ENCODE measurements at regions not wholly inside any gene's neighbourhood (a gene's known extent, or its start where the extent isn't known, plus 50 kb on each side); places are given as distances from the start of the nearest gene placed in this dataset.
A peak's percentile ranks its signal among the peaks of the same experiment; 100 is the strongest.

DNA sequence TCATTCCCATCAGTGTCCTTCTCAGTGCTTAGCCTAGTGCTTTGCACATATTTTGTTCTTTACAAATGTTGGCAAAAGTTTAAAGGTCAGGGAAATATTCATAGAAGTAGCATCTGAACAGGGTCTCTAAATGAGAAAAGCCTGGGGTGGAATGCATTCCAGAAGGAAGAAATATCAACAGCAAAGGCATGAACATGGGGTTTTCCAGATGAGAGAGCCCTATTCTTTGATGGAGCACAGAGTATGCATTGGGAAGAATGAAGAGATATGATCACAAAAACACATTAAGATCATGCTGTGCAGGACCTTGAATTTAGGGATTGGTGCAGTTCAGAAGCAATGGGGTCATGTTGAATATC lies 140.2 kb downstream of the SNX19 start:
- DNase-seq (ENCODE audit: low spot score) = no peak

GRCh38 chr11:130778026-130778425 lies 138.3 kb downstream of the SNX19 start:
- no peak for DNase-seq (ENCODE audit: low spot score)

DNA sequence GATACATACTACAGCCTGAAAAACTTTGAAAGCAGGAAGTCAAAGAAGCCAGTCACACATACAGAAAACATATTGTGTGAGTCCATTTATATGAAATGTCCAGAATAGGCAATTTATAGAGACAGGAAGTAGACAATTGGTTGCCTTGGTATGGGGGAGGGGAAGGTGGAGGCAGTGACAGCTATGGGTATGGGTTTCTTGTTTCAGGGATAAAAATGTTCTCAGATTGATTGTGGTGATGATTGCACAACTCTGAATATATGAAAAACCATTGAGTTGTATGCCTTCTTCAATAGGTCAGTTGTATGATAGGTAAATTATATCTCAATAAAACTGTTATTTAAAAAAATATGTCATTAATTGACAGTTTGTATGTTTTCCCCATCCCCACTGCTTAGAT lies 137.6 kb downstream of the SNX19 start:
- DNase-seq (ENCODE audit: low spot score) = no peak

DNA sequence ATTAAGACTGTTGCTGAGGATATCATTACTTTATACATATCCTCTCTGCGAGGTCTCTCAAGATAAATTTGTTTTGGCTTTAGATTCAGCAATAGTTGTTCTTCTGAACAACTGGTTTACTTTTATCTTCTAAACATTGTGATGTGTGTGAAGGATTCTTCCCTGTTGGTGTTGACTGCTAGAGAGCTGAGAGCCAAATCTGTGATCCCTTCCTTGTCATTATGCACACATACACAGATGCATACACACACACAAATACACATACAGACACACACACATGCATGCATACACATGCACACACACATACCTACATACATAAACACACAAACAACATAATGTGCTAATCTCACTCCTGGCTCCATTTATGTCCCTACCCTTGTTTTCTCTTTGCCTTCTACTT lies 137.0 kb downstream of the SNX19 start:
- no peak for DNase-seq (ENCODE audit: low spot score)

GRCh38 chr11:130779943-130780342 lies 136.3 kb downstream of the SNX19 start:
- DNase-seq (ENCODE audit: low spot score) = no peak

GRCh38 chr11:130780437-130780836 lies 135.8 kb downstream of the SNX19 start:
- no peak for DNase-seq (ENCODE audit: low spot score)

DNA sequence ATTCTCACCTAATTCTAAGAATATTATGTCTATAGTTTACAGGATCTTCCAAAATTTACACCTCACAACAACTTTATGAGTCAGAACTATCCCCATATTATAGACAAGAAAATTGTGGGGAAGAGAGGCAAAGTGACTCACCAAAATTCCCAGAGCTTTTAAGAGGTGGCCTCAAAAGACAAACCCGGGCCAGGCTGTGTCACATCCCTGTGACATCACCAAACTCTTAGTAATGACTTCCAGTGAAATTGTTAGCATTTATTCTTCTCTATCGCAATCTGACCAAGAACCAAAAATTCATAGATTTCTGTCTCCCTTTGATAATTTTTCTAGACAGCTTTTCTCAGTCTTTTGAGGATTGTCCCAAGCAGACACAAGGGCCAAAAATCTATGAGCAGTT lies 134.3 kb downstream of the SNX19 start:
- DNase-seq (ENCODE audit: low spot score) = no peak

GRCh38 chr11:130782361-130783222 lies 133.7 kb downstream of the SNX19 start:
- DNase-seq (ENCODE audit: low spot score) = no peak

- DNase-seq (ENCODE audit: low spot score) = no peak
Measured at GRCh38 chr11:130783323-130783722, 133.0 kb downstream of the SNX19 start.

DNA sequence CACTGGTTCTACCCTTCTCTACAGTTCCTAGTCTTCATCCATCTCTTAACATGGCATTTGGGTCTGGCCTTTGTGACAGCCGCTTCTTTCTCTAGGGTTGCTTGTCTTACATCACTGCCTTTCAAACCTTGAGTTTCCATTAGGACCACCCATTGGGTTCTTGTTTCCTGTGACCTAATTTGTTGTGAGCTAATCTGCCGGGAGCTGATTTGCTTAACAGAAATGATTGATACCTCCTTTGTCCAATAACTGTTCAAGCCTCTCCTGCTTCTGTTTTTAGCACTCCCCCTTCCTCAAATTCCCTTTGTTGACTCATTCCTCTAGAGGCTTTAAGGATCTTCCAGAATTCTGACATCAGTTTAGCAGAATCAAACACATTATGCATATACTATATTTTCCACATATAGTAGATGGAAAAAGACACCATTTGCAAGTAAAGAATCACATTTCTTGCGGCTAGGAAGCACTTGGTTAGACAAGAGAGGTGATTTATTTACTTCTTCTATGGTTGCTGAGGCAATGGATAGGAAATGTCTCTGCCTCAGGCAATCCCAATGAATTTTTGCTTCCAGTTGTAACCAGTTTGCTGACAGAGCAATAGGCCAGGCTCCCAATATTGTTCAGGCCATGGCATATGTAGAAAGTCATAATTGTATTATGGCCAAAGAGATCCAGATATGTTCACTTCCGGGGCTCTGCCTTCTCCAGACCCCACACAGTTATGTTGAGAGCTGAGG lies 130.7 kb downstream of the SNX19 start:
- no peak for DNase-seq (ENCODE audit: low spot score)

- no peak for DNase-seq (ENCODE audit: low spot score)
Measured at GRCh38 chr11:130786586-130786985, 129.7 kb downstream of the SNX19 start.

- DNase-seq (ENCODE audit: low spot score) = no peak
Measured at GRCh38 chr11:130787092-130787616, 129.1 kb downstream of the SNX19 start.

GRCh38 chr11:130787973-130788570 lies 128.2 kb downstream of the SNX19 start:
- no peak for DNase-seq (ENCODE audit: low spot score)

DNA sequence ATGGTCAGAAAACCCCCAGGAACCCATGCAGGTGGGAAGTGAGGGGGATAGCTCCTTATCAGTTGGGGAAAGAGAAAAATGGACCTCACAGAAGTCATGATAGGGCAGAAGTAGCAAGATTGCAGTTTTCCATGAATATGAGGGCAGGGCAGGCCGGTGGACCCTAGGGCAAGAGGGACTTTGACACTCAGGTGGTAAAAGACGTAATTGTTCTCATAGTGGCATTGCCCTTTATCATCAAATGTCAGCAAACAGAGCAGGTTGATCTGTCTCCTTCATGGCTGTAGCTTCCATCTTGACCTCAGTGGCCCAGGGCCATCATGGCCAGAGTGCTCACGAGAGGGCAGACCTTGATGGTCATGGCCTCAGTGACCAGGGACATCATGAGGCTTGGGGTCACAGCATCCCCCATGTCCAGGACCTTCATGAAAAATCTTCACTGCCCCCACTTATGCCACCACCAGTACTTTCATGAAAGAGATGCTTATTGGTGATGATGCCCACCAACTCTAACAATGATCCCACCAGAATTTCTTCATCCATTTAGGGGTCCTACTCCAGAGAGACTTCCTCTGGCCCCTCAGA lies 127.1 kb downstream of the SNX19 start:
- DNase-seq (ENCODE audit: low spot score) = no peak

DNA sequence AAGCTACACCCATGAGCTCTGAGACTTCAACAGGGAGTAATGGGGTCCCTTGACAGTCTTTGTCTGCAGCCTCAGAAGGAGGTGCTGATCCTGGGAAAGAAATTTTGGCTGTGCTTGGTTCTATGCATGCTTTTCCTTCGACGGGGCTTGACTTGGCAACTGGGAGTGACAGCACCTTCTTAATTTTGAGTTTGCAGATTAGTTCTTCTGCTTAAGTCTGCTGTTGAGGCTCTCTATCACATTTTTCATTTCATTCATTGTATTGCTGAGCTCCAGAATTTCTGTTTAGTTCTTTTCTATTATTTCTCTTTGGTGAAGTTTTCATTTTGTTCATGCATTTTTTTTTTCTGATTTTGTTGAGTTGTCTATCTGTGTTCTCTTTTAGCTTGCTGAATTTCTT lies 125.6 kb downstream of the SNX19 start:
- DNase-seq (ENCODE audit: low spot score) = peak; percentile 28

DNA sequence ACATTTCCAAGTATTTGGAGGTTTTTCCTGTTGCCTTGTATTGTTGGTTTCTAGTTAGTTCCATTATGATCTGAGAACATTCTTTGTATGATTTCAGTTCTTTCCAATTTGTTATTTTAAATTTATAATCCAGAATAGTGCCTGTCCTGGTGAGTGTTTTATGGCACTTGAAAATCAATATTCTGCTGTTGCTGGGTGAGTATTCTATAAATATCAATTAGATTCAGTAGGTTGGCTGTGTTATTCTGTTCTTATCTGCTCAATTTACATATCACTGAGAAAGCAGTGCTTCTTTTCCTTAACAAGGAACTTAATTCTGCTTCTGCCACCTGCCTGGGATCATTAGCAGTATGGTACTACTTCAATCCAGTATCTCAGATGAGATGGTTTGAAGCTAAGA lies 123.5 kb downstream of the SNX19 start:
- no peak for DNase-seq (ENCODE audit: low spot score)

GRCh38 chr11:130796828-130797227 lies 119.5 kb downstream of the SNX19 start:
- DNase-seq (ENCODE audit: low spot score) = no peak

GRCh38 chr11:130798280-130798679 lies 118.0 kb downstream of the SNX19 start:
- DNase-seq (ENCODE audit: low spot score) = no peak

DNA sequence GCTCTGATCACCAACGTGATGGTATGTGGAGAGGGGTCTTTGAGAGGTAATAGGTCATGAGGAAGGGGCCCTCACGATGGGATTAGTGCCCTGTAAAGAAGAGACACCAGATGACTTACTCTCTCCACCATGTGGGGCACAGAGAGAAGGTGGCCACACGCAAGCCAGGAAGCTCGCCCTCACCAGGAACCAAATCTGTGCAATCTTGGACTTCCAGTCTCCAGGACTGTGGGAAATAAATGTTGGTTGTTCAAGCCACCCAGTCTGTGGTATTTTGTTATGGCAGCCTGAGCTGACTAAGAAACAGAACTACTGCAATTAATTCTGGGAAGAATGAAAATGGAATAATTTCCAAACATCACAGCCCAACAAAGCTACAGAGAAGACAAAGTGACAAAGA lies 117.5 kb downstream of the SNX19 start:
- DNase-seq (ENCODE audit: low spot score) = peak; percentile 11

DNA sequence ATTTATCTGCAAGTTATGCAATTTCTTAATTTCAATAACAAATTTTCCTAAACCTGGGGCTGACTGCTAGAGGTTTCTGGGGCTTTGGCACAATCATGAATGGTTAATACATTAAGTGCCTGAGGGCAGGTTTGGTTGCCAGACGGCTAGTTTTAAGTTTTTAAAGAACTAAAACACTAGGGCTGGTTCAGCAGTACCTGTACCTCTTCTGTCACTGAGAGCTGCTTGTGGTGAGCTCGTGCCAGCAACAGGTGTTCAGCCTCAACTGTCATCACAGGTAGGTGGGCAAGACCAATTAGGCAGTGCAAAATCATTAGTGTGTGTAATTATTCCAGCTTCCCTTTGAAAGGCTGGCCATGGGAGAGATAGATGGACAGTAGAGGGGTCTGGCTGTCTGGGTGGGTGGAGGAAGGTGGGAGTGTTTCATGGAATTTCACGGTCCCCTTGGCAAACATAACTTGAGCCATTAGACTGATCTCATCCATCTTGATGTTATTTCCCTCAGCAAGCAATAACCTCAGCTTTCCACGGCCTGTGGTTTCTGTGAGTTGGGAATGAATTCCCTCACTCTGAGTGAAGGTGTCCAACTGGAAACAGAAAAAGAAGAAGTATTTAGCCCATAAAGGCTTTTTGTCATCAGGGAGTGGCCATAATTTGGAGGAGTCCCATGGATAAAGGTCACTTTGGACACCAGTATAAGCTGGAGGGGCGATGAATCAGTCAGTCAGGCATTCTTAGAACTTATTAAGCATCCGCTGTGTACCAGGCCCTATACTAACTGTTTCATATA lies 114.8 kb downstream of the SNX19 start:
- peak; percentile 34 for DNase-seq (ENCODE audit: low spot score)

- DNase-seq (ENCODE audit: low spot score) = no peak
Measured at GRCh38 chr11:130802567-130802966, 113.7 kb downstream of the SNX19 start.

Measured in left forelimb (tissue), 1 donor.